ACC112 (cell line): ENCODE measurements at regions not wholly inside any gene's neighbourhood (a gene's known extent, or its start where the extent isn't known, plus 50 kb on each side); places are given as distances from the start of the nearest gene placed in this dataset.
"Not testable (repeated sequence)": the region's sequence is repeated elsewhere in the genome, so short reads cannot be mapped to it uniquely, and the experiment has no call there.

Experiments
- H2AFZ ChIP-seq: fragments of 200-600 bp; sonication (generic); one replicate; pipeline ENCODE4 v1.6.0; 2017; ENCODE audit warnings: antibody characterized with exemption, low read length; ENCODE audit not compliant: unreplicated experiment
- H3K27ac ChIP-seq: fragments of 200-600 bp; sonication (generic); 2 replicates; pipeline ENCODE4 v1.5.1; 2014; ENCODE audit warnings: low read depth, mild to moderate bottlenecking, antibody characterized with exemption, low read length, moderate library complexity
- H3K27me3 ChIP-seq: fragments of 200-600 bp; sonication (generic); 2 replicates; pipeline ENCODE4 v1.6.1; 2014; ENCODE audit warnings: mild to moderate bottlenecking, antibody characterized with exemption, low read length, moderate library complexity, mixed read lengths; ENCODE audit not compliant: insufficient read depth
- H3K36me3 ChIP-seq: fragments of 200-600 bp; sonication (generic); 2 replicates; pipeline ENCODE4 v1.6.1; 2016; ENCODE audit warnings: mild to moderate bottlenecking, antibody characterized with exemption, low read length, moderate library complexity, mixed read lengths; ENCODE audit not compliant: insufficient read depth
- H3K4me1 ChIP-seq: fragments of 200-600 bp; sonication (generic); one replicate; pipeline ENCODE4 v1.6.1; 2016; ENCODE audit warnings: low read length, mixed read lengths; ENCODE audit not compliant: insufficient read depth, unreplicated experiment, control insufficient read depth
- H3K4me3 ChIP-seq: fragments of 200-600 bp; sonication (generic); 2 replicates; pipeline ENCODE4 v1.5.1; 2014; ENCODE audit warnings: mild to moderate bottlenecking, low read depth, low read length
- H3K79me2 ChIP-seq: fragments of 200-600 bp; sonication (generic); one replicate; pipeline ENCODE4 v1.6.0; 2016; ENCODE audit warnings: low read length; ENCODE audit not compliant: control insufficient read depth, unreplicated experiment, insufficient read depth

GRCh38 chr9:87016681-87017080, 69.4 kb upstream of the GAS1 start:
- Histone ChIP-seq H3K36me3 (no peaks in the 10 kb centered on the region), H3K4me3 (no peak overlapping the region), H3K79me2 (no peaks in the 10 kb centered on the region), H3K4me1 (no peaks in the 10 kb centered on the region), H3K27ac (no peak overlapping the region), H3K27me3 (no peaks in the 10 kb centered on the region), H2AFZ (no peak overlapping the region)

DNA sequence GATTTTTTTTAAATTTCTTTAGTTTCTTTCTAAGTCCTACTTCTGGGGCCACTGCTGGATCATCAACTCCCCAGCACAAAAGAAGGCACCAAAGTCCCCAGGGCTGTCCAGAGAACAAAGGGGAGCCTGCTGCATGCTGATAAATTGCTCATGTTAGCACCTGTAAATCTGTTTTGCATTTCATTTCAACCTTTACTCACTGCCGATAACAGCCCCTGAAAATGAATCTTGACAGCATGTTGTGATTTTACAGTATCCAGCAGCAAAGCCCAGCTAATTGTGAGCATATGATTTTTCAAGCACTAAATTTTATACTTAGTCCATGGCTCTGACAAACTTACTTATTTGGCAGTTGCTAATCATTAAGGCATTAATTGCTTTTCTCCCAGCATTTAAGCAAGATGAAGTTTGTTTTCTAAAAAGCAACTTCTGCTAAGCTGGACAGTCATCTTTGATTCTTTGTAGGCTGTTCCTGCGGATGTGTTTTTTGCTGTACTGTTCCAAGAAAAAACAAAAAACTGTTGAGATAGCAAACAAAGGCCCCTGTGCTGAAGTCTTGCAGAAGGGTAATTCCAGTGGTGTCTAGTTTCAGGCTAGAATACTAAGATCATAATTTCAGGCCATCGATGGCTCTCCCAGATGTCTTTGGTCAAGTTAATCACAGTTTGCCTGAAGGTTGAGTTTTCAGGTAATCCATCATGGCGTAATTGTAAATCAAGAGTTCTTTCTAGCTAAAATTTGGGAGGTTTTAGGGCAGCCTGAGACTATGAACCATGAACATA, 73.1 kb upstream of the GAS1 start:
- no peaks in the 10 kb centered on the region for H3K27me3 ChIP-seq
- no peaks in the 10 kb centered on the region for H3K36me3 ChIP-seq
- peaks cover 5% of the 10 kb centered on the region for H3K4me1 ChIP-seq
- no peaks in the 10 kb centered on the region for H3K79me2 ChIP-seq
- no peak overlapping the region for H3K27ac ChIP-seq
- H2AFZ ChIP-seq = no peak overlapping the region
- no peak overlapping the region for H3K4me3 ChIP-seq

GRCh38 chr9:87022178-87022577, 74.9 kb upstream of the GAS1 start:
- Histone ChIP-seq H3K4me3 (no peak overlapping the region), H2AFZ (no peak overlapping the region), H3K4me1 (peaks cover 5% of the 10 kb centered on the region), H3K79me2 (no peaks in the 10 kb centered on the region), H3K27me3 (no peaks in the 10 kb centered on the region), H3K36me3 (no peaks in the 10 kb centered on the region), H3K27ac (no peak overlapping the region)

DNA sequence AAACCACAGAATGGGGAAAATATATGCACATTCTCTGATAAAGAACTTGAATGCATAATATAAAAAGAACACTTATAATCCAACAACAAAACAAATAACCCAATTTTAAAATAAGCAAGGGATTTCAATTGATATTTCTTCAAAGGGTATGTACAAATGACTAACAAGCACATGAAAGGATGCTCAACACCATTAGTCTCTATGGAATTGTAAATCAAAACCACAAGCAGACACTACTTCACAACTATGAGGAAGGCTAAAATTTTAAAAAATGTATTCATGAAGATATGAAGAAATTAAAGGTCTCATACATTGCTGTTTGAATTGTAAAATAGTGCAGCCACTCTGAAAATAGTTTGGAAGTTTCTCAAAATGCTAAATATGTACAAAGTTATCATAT, 78.9 kb upstream of the GAS1 start:
- H3K27me3 ChIP-seq = no peaks in the 10 kb centered on the region
- no peak overlapping the region for H3K27ac ChIP-seq
- H3K79me2 ChIP-seq = no peaks in the 10 kb centered on the region
- no peak overlapping the region for H3K4me3 ChIP-seq
- H3K4me1 ChIP-seq = peaks cover 5% of the 10 kb centered on the region
- H3K36me3 ChIP-seq = no peaks in the 10 kb centered on the region
- H2AFZ ChIP-seq = no peak overlapping the region

GRCh38 chr9:87028836-87029235, 81.5 kb upstream of the GAS1 start:
- H3K27ac ChIP-seq, H3K79me2 ChIP-seq: not testable (repeated sequence)

GRCh38 chr9:87029905-87030304, 82.6 kb upstream of the GAS1 start:
- Histone ChIP-seq H3K4me1 (no peaks in the 10 kb centered on the region), H3K36me3 (no peaks in the 10 kb centered on the region), H3K27me3 (no peaks in the 10 kb centered on the region), H3K79me2 (no peaks in the 10 kb centered on the region), H3K27ac (no peak overlapping the region), H2AFZ (no peak overlapping the region), H3K4me3 (no peak overlapping the region)

More at GRCh38 chr9:87028836-87029235, 81.5 kb upstream of the GAS1 start:
- not testable (repeated sequence) for H2AFZ ChIP-seq, H3K4me3 ChIP-seq, H3K27me3 ChIP-seq, H3K4me1 ChIP-seq, H3K36me3 ChIP-seq

DNA sequence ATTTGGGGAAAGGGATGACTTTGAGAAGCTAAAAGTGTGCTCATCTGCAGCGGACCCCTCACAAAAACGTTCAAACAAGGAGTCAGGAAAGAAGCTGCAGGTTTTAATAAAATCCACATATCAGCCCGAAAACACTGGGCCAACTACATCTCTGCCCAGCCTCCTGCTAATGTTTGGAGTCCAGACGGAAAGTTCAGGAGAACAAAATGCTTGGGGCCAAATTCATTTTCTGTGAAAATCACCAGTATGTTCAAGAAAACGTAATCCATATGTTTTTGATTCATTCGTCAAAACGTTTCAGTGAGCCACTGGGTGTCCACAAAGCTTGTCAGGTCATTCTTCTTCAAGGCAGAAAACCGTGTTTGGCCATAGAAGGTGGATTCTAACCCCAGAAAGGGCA, 87.5 kb upstream of the GAS1 start:
- H3K27me3 ChIP-seq = no peaks in the 10 kb centered on the region
- no peak overlapping the region for H3K4me3 ChIP-seq
- H3K36me3 ChIP-seq = no peaks in the 10 kb centered on the region
- H2AFZ ChIP-seq = no peak overlapping the region
- H3K79me2 ChIP-seq = no peaks in the 10 kb centered on the region
- H3K27ac ChIP-seq = no peak overlapping the region
- peaks cover 3% of the 10 kb centered on the region for H3K4me1 ChIP-seq

GRCh38 chr9:87035879-87036278, 88.6 kb upstream of the GAS1 start:
- H3K4me3 ChIP-seq = no peak overlapping the region
- H3K4me1 ChIP-seq = peaks cover 7% of the 10 kb centered on the region
- no peak overlapping the region for H3K27ac ChIP-seq
- no peaks in the 10 kb centered on the region for H3K36me3 ChIP-seq
- no peak overlapping the region for H2AFZ ChIP-seq
- no peaks in the 10 kb centered on the region for H3K79me2 ChIP-seq
- H3K27me3 ChIP-seq = no peaks in the 10 kb centered on the region

GRCh38 chr9:87036506-87036905, 89.2 kb upstream of the GAS1 start:
- H3K36me3 ChIP-seq = no peaks in the 10 kb centered on the region
- H2AFZ ChIP-seq = no peak overlapping the region
- H3K27me3 ChIP-seq = no peaks in the 10 kb centered on the region
- H3K4me1 ChIP-seq = peaks cover 7% of the 10 kb centered on the region
- H3K79me2 ChIP-seq = no peaks in the 10 kb centered on the region
- H3K4me3 ChIP-seq = no peak overlapping the region
- H3K27ac ChIP-seq = no peak overlapping the region

DNA sequence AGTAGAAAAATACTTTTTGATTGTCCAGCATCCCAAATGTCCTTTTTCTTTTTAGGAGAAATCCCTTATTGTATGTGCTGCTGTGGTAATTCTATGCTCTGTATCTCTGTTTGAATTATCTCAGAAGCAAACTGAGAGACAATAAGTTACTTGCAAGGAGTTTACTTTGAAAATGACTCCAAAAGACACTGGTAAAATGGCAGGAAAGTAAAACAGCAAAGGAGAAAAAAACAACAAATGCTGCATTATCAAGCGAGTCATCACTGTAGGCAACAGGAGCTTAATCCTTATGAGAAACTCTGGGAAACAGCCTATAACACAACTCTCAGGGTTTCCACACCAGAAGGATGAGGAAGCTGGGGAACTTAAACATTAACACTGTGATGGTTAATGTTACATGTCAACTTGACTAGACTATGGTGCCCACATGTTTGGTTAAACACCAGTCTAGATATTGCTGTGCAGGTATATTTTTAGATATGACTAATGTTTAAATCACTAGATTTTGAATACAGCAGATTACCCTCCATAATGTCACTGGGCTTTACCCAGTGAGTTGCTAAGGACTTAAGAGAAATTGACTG, 92.6 kb upstream of the GAS1 start:
- Histone ChIP-seq H3K79me2 (no peaks in the 10 kb centered on the region), H3K4me3 (no peak overlapping the region), H3K27ac (no peak overlapping the region), H3K36me3 (no peaks in the 10 kb centered on the region), H3K27me3 (no peaks in the 10 kb centered on the region), H2AFZ (no peak overlapping the region), H3K4me1 (peaks cover 7% of the 10 kb centered on the region)

DNA sequence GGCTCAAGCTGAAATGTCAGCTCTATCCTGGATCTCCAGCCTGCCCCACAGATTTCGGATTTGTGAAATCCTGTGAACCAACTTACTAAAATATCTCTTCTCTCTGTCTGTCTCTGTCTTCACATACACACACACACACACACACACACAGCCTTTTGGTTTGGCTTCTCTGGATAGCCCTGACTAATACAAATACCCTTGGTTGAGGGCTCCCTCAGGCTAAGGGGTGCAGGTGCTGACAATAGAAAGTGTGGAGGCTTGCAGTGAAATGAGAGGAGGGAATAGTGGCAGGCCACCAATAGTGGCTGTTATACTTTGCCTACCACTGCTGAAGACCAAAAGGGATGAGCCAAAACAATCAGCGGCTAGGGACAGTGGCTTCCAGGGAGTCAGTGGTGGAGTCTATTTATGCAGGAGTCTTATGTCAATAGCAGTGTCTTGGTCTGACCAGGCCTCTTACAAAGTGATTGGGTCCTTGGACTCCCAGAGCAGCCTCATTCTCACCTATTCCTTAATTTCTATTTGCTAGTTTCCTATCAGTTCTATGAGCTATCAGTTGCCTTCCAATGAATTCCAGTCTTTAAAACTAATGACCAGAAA, 93.2 kb upstream of the GAS1 start:
- Histone ChIP-seq H2AFZ (no peak overlapping the region), H3K79me2 (no peaks in the 10 kb centered on the region), H3K27ac (no peak overlapping the region), H3K36me3 (no peaks in the 10 kb centered on the region), H3K4me3 (no peak overlapping the region), H3K4me1 (peaks cover 7% of the 10 kb centered on the region), H3K27me3 (no peaks in the 10 kb centered on the region)
